Subcutaneous abdominal adipose tissue (tissue), 5 donors: ENCODE measurements at regions not wholly inside any gene's neighbourhood (a gene's known extent, or its start where the extent isn't known, plus 50 kb on each side); places are given as distances from the start of the nearest gene placed in this dataset.

Experiments
- H3K27ac ChIP-seq: one replicate; pipeline ENCODE4 v1.7.0; 2013; ENCODE audit warnings: low read depth, mild to moderate bottlenecking, inconsistent platforms, low read length, moderate library complexity
- H3K27me3 ChIP-seq, 5 donors: one replicate each; pipeline ENCODE4 v1.7.0; 2013; ENCODE audit warnings: low read length in 5 of 5, inconsistent platforms in 1 of 5; ENCODE audit not compliant: control insufficient read depth in 5 of 5, insufficient read depth in 4 of 5
- H3K36me3 ChIP-seq, 5 donors: one replicate each; pipeline ENCODE4 v1.7.0; 2013; ENCODE audit warnings: low read length in 5 of 5; ENCODE audit not compliant: control insufficient read depth in 5 of 5, insufficient read depth in 5 of 5
- H3K4me1 ChIP-seq, 5 donors: one replicate each; pipeline ENCODE4 v1.7.0; 2013; ENCODE audit warnings: low read length in 5 of 5, mild to moderate bottlenecking in 3 of 5, moderate library complexity in 1 of 5; ENCODE audit not compliant: control insufficient read depth in 5 of 5, insufficient read depth in 5 of 5
- H3K4me3 ChIP-seq, 5 donors: one replicate each; pipeline ENCODE4 v1.7.0; 2013; ENCODE audit warnings: low read length in 5 of 5, low read depth in 1 of 5
- H3K9ac ChIP-seq, 5 donors: one replicate each; pipeline ENCODE4 v1.7.0; 2013; ENCODE audit warnings: low read length in 5 of 5, mild to moderate bottlenecking in 4 of 5, moderate library complexity in 3 of 5
- H3K9me3 ChIP-seq, 5 donors: one replicate each; pipeline ENCODE4 v1.7.0; 2013; ENCODE audit warnings: low read length in 5 of 5; ENCODE audit not compliant: control insufficient read depth in 5 of 5
- donor health status: healthy.
- donor health status: healthy.
- donor health status: healthy.
- donor health status: healthy.
- donor health status: healthy.

GRCh38 chr18:56019156-56019555 lies 431.2 kb upstream of the TCF4 start:
- H3K36me3 ChIP-seq = no peaks in the 10 kb centered on the region
- H3K27me3 ChIP-seq = no peaks in the 10 kb centered on the region
- no peak overlapping the region for H3K27ac ChIP-seq
- H3K4me1 ChIP-seq = peaks cover 0 to 5% (median 0%) of the 10 kb centered on the region in 5 donors
- H3K9ac ChIP-seq = no peak overlapping the region
- H3K4me3 ChIP-seq = no peak overlapping the region
- H3K9me3 ChIP-seq = no peaks in the 10 kb centered on the region

- H3K9ac ChIP-seq = no peak overlapping the region
- no peaks in the 10 kb centered on the region for H3K9me3 ChIP-seq
- no peaks in the 10 kb centered on the region for H3K27me3 ChIP-seq
- H3K4me3 ChIP-seq = no peak overlapping the region
- no peaks in the 10 kb centered on the region for H3K36me3 ChIP-seq
- no peaks in the 10 kb centered on the region for H3K4me1 ChIP-seq
- H3K27ac ChIP-seq = no peak overlapping the region
These were observed 421.4 kb upstream of the TCF4 start for GRCh38 chr18:56009411-56009810.

GRCh38 chr18:56003720-56004088 lies 415.7 kb upstream of the TCF4 start:
- Histone ChIP-seq H3K4me1 (no peaks in the 10 kb centered on the region), H3K4me3 (no peak overlapping the region), H3K27me3 (no peaks in the 10 kb centered on the region), H3K9me3 (no peaks in the 10 kb centered on the region), H3K36me3 (no peaks in the 10 kb centered on the region), H3K27ac (no peak overlapping the region), H3K9ac (no peak overlapping the region)

DNA sequence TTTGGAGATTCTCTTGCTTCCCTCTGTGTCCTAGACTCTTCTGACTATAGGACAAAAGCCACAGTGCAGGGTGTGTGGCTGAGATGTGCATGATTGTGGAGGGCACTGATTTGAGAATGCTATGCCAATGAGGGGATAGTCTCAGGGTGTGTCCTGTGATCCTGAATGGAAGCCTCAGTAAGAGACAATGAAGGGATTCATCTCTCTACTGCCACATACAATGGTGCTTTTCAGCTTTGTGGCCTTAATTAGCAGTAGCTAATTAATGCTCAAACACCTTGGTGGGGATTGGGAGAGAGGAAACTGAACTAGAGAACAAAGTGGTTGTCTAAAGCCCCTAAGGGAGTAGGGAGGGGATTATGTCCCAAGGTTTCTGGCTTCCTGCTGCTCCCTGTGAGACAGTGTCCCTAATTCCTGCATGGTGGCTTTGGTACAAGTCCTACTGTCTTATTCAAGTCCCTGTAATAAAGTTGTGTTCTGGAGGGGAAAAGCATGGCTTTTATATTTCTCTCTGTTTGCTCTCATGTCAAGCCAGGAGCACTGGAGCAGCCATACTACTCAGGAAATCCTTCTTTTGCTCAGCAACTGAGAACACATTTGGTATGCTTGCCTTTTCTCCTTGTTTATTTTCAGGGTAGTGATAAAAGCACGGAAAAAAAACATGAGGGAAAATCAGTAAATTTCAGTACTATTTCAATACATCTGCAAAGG lies 415.2 kb upstream of the TCF4 start:
- Histone ChIP-seq H3K27ac (no peak overlapping the region), H3K9me3 (no peaks in the 10 kb centered on the region), H3K36me3 (no peaks in the 10 kb centered on the region), H3K4me3 (no peak overlapping the region), H3K4me1 (peaks cover 0 to 5% (median 4%) of the 10 kb centered on the region in 5 donors), H3K27me3 (no peaks in the 10 kb centered on the region), H3K9ac (no peak overlapping the region)

DNA sequence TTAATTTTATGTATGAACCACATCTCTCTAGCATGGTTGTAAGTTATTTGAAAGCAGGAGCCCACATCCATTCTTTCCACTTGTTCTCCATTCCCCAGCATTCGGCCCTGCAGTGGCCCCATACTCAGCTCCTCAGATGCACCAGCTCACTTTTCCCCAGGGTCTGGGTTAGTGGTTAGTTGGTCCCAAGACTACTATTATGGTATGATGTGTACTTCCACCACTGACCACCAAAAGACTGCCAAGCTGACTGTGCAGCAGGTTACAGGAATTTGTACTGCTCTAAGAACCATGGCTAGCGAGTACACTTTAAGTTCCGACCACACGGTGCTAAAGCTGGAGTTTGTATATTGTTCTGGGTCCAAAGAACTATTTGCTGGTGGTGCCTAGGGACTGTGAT lies 413.6 kb upstream of the TCF4 start:
- no peak overlapping the region for H3K9ac ChIP-seq
- no peaks in the 10 kb centered on the region for H3K27me3 ChIP-seq
- no peak overlapping the region for H3K4me3 ChIP-seq
- no peak overlapping the region for H3K27ac ChIP-seq
- no peaks in the 10 kb centered on the region for H3K36me3 ChIP-seq
- no peaks in the 10 kb centered on the region for H3K9me3 ChIP-seq
- H3K4me1 ChIP-seq = peaks cover 5 to 21% (median 18%) of the 10 kb centered on the region in 5 donors

DNA sequence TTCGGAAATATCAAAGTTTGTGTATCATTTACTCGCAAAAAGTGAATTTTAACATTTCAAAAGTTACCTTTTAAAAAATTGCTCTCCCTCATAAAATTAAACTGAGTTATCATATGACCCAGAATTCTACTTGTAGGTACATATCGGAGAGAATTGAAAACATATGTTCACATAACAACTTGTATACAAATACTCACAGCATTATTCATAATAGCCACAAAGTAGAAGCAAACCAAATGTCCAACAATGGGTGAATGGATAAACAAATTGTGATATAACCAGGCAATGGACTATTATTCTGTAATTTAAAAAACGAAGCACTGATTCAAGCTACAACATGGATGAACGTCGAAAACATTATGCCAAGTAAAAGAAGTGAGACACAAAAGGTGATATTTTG lies 412.0 kb upstream of the TCF4 start:
- Histone ChIP-seq H3K27ac (no peak overlapping the region), H3K9me3 (no peaks in the 10 kb centered on the region)

GRCh38 chr18:55999641-56000040 lies 411.6 kb upstream of the TCF4 start:
- Histone ChIP-seq H3K36me3 (no peaks in the 10 kb centered on the region), H3K9ac (no peak overlapping the region), H3K9me3 (no peaks in the 10 kb centered on the region), H3K27me3 (no peaks in the 10 kb centered on the region), H3K4me3 (no peak overlapping the region), H3K27ac (no peak overlapping the region), H3K4me1 (peaks cover 5 to 21% (median 18%) of the 10 kb centered on the region in 5 donors)

More for the DNA sequence above, 412.0 kb upstream of the TCF4 start:
- Histone ChIP-seq H3K27me3 (no peaks in the 10 kb centered on the region), H3K9ac (no peak overlapping the region), H3K4me1 (peaks cover 5 to 21% (median 18%) of the 10 kb centered on the region in 5 donors), H3K4me3 (no peak overlapping the region), H3K36me3 (no peaks in the 10 kb centered on the region)

DNA sequence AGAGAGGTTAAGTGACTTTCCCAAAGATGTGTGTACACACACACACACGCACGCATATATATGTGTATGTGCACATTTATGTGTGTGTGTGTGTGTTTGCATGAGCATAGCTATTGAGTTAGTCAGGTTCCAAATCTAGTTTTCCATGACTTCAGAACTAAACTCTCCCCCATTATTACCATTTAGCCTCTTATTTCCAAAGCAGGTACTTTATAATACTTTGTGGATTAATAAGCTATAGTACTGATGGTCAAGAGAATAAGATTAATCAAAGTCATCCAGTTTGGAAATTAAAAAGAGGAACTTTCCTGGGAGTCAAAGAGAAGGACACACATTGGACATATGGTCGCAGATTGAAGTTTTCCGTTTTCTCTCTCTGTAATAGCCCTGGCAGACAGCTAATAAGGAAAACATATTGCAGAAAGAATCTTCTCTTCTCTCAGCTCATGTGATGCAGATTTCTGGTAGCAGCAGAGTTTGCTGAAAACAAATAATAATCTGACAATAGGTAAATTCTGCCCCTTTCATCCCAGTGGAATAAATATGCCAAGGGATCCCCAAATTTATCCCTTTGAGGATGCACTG lies 410.9 kb upstream of the TCF4 start:
- no peaks in the 10 kb centered on the region for H3K9me3 ChIP-seq
- H3K4me3 ChIP-seq = peak overlapping the region in 4 of 5 donors; percentile 36 to 66 (median 46)
- no peaks in the 10 kb centered on the region for H3K27me3 ChIP-seq
- H3K9ac ChIP-seq = peak overlapping the region in 1 of 5 donors; percentile 54
- peaks cover 5 to 21% (median 18%) of the 10 kb centered on the region in 5 donors for H3K4me1 ChIP-seq
- H3K36me3 ChIP-seq = no peaks in the 10 kb centered on the region
- no peak overlapping the region for H3K27ac ChIP-seq

GRCh38 chr18:55998071-55998522 lies 410.1 kb upstream of the TCF4 start:
- no peaks in the 10 kb centered on the region for H3K27me3 ChIP-seq

GRCh38 chr18:55997151-55997561 lies 409.2 kb upstream of the TCF4 start:
- Histone ChIP-seq H3K4me1 (peaks cover 5 to 21% (median 18%) of the 10 kb centered on the region in 5 donors), H3K27ac (peak overlapping the region; percentile 44), H3K27me3 (no peaks in the 10 kb centered on the region), H3K36me3 (no peaks in the 10 kb centered on the region), H3K9me3 (no peaks in the 10 kb centered on the region), H3K4me3 (peak overlapping the region in 2 of 5 donors; percentile 17 to 33), H3K9ac (no peak overlapping the region)

More at GRCh38 chr18:55998071-55998522, 410.1 kb upstream of the TCF4 start:
- Histone ChIP-seq H3K9me3 (no peaks in the 10 kb centered on the region), H3K4me3 (peak overlapping the region; percentile 36 to 66 (median 45)), H3K4me1 (peaks cover 5 to 21% (median 18%) of the 10 kb centered on the region in 5 donors), H3K9ac (peak overlapping the region in 4 of 5 donors; percentile 23 to 54 (median 34)), H3K36me3 (no peaks in the 10 kb centered on the region), H3K27ac (peak overlapping the region; percentile 44)
